PC-3 (cell line): ENCODE measurements at regions not wholly inside any gene's neighbourhood (a gene's known extent, or its start where the extent isn't known, plus 50 kb on each side); places are given as distances from the start of the nearest gene placed in this dataset.

Experiments
- ATAC-seq: fragments of 200-7000 bp; cut with Tn5 transposase; 2 replicates; pipeline ENCODE4 v1.9.1; 2020; ENCODE audit warnings: mild to moderate bottlenecking, moderate library complexity
- BruUV-seq: library from RNA; stranded (reverse); fragments of 400-500 nt; replicated peaks from 2 replicates; lab custom pipeline; 2021; lab: Mats Ljungman, UMichigan
- CTCF ChIA-PET: fragments of 300-600 bp; sonication (Branson Sonifier 250); formaldehyde crosslinking; loops from one replicate; lab custom pipeline; 2022; ENCODE audit warnings: antibody characterized with exemption; lab: Charles Lee
- POLR2A ChIA-PET: fragments of 300-600 bp; sonication (Branson Sonifier 250); formaldehyde crosslinking; loops from one replicate; lab custom pipeline; 2022; ENCODE audit warnings: antibody characterized with exemption; ENCODE audit not compliant: unreplicated experiment; lab: Charles Lee
- DNase-seq: peaks from one replicate; pipeline ENCODE4 v3.0.0-alpha.2; 2015
- H2AFZ ChIP-seq: fragments of 300-600 bp; sonication (generic); 2 replicates; pipeline ENCODE4 v1.6.0; 2016; ENCODE audit warnings: antibody characterized with exemption, low read length
- H3F3A ChIP-seq: fragments of 300-600 bp; sonication (generic); one replicate; pipeline ENCODE4 v1.6.0; 2017; ENCODE audit warnings: antibody characterized with exemption, low read length, control low read depth, mild to moderate bottlenecking; ENCODE audit not compliant: unreplicated experiment
- H3K27ac ChIP-seq: fragments of 300-600 bp; sonication (generic); 2 replicates; pipeline ENCODE4 v1.5.1; 2016; ENCODE audit warnings: mild to moderate bottlenecking, low read length
- H3K27me3 ChIP-seq: fragments of 300-600 bp; sonication (generic); 2 replicates; pipeline ENCODE4 v1.6.1; 2016; ENCODE audit warnings: low read length, mixed read lengths
- H3K36me3 ChIP-seq: fragments of 300-600 bp; sonication (generic); 2 replicates; pipeline ENCODE4 v1.6.1; 2016; ENCODE audit warnings: low read depth, mixed run types, low read length, mixed read lengths
- H3K4me1 ChIP-seq: fragments of 300-600 bp; sonication (generic); 2 replicates; pipeline ENCODE4 v1.5.1; 2016; ENCODE audit warnings: low read length; ENCODE audit not compliant: insufficient read depth
- H3K4me2 ChIP-seq: fragments of 300-600 bp; sonication (generic); 2 replicates; pipeline ENCODE4 v1.6.0; 2016; ENCODE audit warnings: low read length
- H3K4me3 ChIP-seq: fragments of 300-600 bp; sonication (generic); 2 replicates; pipeline ENCODE4 v1.5.1; 2016; ENCODE audit warnings: mild to moderate bottlenecking, low read length, mixed read lengths
- H3K79me2 ChIP-seq: fragments of 300-600 bp; sonication (generic); 2 replicates; pipeline ENCODE4 v1.6.1; 2017; ENCODE audit warnings: low read length, mixed read lengths
- H3K9ac ChIP-seq: fragments of 300-600 bp; sonication (generic); 2 replicates; pipeline ENCODE4 v1.6.0; 2016; ENCODE audit warnings: mild to moderate bottlenecking, low read length
- H3K9me2 ChIP-seq: fragments of 300-600 bp; sonication (generic); replicated peaks from 2 replicates; pipeline ENCODE4 v1.6.1; 2016; ENCODE audit warnings: mixed run types, low read length, mixed read lengths
- H3K9me3 ChIP-seq: fragments of 300-600 bp; sonication (generic); 2 replicates; pipeline ENCODE4 v1.6.1; 2016; ENCODE audit warnings: low read length, mixed read lengths
- H4K20me1 ChIP-seq: fragments of 300-600 bp; sonication (generic); 2 replicates; pipeline ENCODE4 v1.6.1; 2016; ENCODE audit warnings: low read length, mixed read lengths
- CTCF ChIP-seq: fragments of 300-600 bp; sonication (generic); conservative IDR thresholded peaks from 2 replicates; pipeline ENCODE4 v1.5.1; 2017; ENCODE audit warnings: antibody characterized with exemption, low read depth, mild to moderate bottlenecking, low read length
- EZH2 ChIP-seq: fragments of 300-600 bp; sonication (generic); IDR thresholded peaks from one replicate; pipeline ENCODE4 v1.6.1; 2017; ENCODE audit warnings: antibody characterized with exemption, mild to moderate bottlenecking, low read length; ENCODE audit not compliant: unreplicated experiment
- EZH2phosphoT487 ChIP-seq: fragments of 300-600 bp; sonication (generic); IDR thresholded peaks from 2 replicates; pipeline ENCODE4 v1.6.1; 2018; ENCODE audit warnings: mild to moderate bottlenecking, antibody characterized with exemption, low read length, borderline replicate concordance
- intact Hi-C: fragments of 100-400 bp; cut with micrococcal nuclease; formaldehyde crosslinking; loops from 2 replicates; pipeline ENCODE4 v1.9.0; 2023

- CTCF ChIA-PET = no interaction called here
- no peak overlapping the region for H3K27ac ChIP-seq
- no peak overlapping the region for H3K4me3 ChIP-seq
- H3K9ac ChIP-seq = no peak overlapping the region
- BruUV-seq = no TSS peak
- H3K4me1 ChIP-seq = peaks cover 19% of the 10 kb centered on the region
- intact Hi-C loops = loop anchor here (5.0 to 10.0 kb wide), 4 partner anchors 137 to 1069 kb away; no protein-coding TSS in a partner anchor
- H2AFZ ChIP-seq = no peak overlapping the region
- H3K27me3 ChIP-seq = no peaks in the 10 kb centered on the region
- peaks cover 4% of the 10 kb centered on the region for H3F3A ChIP-seq
- H3K4me2 ChIP-seq = no peak overlapping the region
- H3K79me2 ChIP-seq = no peaks in the 10 kb centered on the region
- no peaks in the 10 kb centered on the region for H4K20me1 ChIP-seq
- no peak for ATAC-seq
- POLR2A ChIA-PET = no interaction called here
- TF ChIP-seq CTCF (no peak), EZH2phosphoT487 (no peak), EZH2 (no peak)
- no peaks in the 10 kb centered on the region for H3K9me3 ChIP-seq
- H3K9me2 ChIP-seq = no peaks in the 10 kb centered on the region
- no peak for DNase-seq
- no peaks in the 10 kb centered on the region for H3K36me3 ChIP-seq
These were observed 217.5 kb downstream of the TRIB2 start for GRCh38 chr2:12934146-12934756.

GRCh38 chr2:12935222-12935621 lies 218.5 kb downstream of the TRIB2 start:
- H3K4me1 ChIP-seq = peaks cover 9% of the 10 kb centered on the region
- no peaks in the 10 kb centered on the region for H4K20me1 ChIP-seq
- ChIA-PET CTCF (no interaction called here), POLR2A (no interaction called here)
- H3K4me2 ChIP-seq = no peak overlapping the region
- no peak for TF ChIP-seq CTCF
- DNase-seq (no peak), ATAC-seq (no peak)
- no peaks in the 10 kb centered on the region for H3F3A ChIP-seq
- H3K79me2 ChIP-seq = no peaks in the 10 kb centered on the region
- H2AFZ ChIP-seq = no peak overlapping the region
- no TSS peak for BruUV-seq
- H3K4me3 ChIP-seq = no peak overlapping the region
- H3K36me3 ChIP-seq = no peaks in the 10 kb centered on the region
- H3K27me3 ChIP-seq = no peaks in the 10 kb centered on the region
- H3K9ac ChIP-seq = no peak overlapping the region
- intact Hi-C loops = loop anchor here (10.0 kb wide), 2 partner anchors 620 to 1070 kb away; no protein-coding TSS in a partner anchor
- no peak overlapping the region for H3K27ac ChIP-seq
- H3K9me3 ChIP-seq = no peaks in the 10 kb centered on the region
- no peaks in the 10 kb centered on the region for H3K9me2 ChIP-seq

GRCh38 chr2:12935796-12936195 lies 219.1 kb downstream of the TRIB2 start:
- H3K9me2 ChIP-seq = no peaks in the 10 kb centered on the region
- no peak overlapping the region for H3K4me3 ChIP-seq
- no peak overlapping the region for H3K9ac ChIP-seq
- H3K79me2 ChIP-seq = no peaks in the 10 kb centered on the region
- no peak overlapping the region for H3K4me2 ChIP-seq
- H3K27ac ChIP-seq = no peak overlapping the region
- no peaks in the 10 kb centered on the region for H4K20me1 ChIP-seq
- ChIA-PET CTCF (no interaction called here), POLR2A (no interaction called here)
- intact Hi-C loops = loop anchor here (10.0 kb wide), 2 partner anchors 621 to 1071 kb away; no protein-coding TSS in a partner anchor
- no peaks in the 10 kb centered on the region for H3K27me3 ChIP-seq
- H3F3A ChIP-seq = no peaks in the 10 kb centered on the region
- no peaks in the 10 kb centered on the region for H3K9me3 ChIP-seq
- no peak overlapping the region for H2AFZ ChIP-seq
- no peak for ATAC-seq
- H3K36me3 ChIP-seq = no peaks in the 10 kb centered on the region
- no peak for TF ChIP-seq CTCF
- no peak for TF ChIP-seq EZH2phosphoT487
- no peak for TF ChIP-seq EZH2
- H3K4me1 ChIP-seq = peaks cover 4% of the 10 kb centered on the region
- DNase-seq = no peak
- BruUV-seq = no TSS peak
